ENCODE measurements at regions not wholly inside any gene's neighbourhood (a gene's known extent, or its start where the extent isn't known, plus 50 kb on each side); places are given as distances from the start of the nearest gene placed in this dataset.

DNA sequence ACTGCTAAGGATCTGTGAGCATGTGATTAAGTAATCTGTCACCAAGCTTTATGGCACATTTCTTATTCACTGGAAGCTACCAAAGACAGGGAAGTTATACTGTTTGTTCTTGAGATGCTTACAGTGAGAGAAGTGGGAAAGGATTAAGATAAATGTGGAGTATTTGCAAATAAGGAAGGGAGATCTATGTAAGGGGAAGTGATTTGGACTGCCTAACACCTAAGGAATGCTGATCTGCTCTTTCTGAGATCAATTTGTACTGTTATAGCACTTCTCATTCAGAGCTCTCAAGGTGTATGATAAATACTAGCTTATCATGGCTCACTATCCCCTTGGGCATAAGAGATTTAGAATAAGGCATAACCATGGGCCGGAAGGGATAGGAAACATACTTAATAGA, 80.0 kb upstream of the NTRK2 start:
- no peak for DNase-seq

DNA sequence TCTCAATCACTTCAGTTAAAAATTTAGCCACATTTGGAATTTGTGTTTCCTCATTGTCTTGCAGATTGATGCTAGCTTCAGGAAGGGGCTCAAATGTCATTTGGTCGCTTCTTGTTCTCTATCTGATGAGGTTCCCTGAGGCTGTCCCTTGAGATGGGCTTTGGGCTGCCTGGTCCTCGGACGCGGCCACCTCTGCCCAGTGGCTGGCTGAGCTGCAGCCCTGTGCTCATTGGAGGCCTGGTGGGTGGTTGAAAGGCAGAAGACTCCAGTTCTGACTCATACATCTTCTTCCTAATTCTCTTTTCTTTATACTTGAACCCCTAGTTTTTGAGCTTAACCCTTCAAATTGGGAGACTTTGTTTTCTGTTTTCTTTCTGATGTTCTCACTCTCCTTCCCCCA, 78.8 kb upstream of the NTRK2 start:
- no peak for DNase-seq

DNA sequence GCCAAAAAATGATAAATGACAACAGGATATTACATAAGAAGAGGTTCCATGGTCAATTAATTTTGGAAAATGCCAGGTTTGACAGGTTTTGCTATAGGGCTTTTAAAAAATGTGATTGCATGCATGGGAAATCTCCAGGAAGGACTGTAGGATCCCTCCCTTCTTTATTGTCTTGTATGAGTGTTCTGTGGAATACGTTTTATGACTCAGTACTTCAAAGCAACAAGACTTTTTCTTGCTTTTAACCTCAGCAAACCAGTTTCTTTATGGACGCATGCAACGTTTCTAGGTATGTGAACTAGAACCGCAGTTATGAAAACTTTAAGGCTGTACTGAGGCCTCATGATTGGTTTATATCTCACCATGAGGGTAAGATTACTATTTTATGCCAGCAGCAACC, 76.6 kb upstream of the NTRK2 start:
- DNase-seq: no peak

DNA sequence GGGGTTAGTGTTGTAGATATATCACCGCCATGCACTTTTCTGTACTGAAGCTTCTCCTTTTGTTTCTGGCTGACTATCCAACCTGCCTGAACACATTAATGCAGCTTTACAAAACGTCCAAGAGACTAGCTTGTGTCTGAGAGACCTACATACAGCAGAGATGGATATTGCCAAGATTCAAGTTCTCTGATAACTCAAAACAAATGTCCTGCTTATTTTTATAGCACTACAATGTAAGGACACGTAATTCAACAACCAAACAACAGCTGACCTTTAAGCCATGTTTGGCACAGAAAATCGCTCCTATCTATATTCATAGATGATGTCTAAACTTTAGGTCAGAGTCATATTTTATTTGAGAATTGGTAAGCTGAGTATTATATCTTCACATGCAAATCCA, 76.2 kb upstream of the NTRK2 start:
- peak; percentile 56 for DNase-seq

DNA sequence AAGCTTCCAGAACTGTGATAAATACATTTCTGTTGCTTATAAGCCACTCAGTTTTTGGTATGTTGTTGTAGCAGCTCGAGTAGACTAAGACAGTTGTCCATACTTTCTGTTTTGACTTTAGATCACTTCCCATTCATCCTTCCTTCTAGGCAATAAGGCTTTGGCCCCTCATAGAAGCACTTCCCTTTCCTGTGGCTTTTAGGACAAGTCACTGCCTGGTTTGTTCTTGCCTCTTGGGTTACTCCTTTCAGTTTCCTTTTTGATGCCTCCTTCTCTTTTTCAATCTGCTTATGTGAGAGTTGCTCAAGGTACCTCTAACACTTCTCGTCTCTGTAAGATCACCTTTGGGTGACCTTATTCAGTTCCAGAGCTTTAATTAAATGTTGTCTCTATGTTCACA, 72.4 kb upstream of the NTRK2 start:
- DNase-seq: no peak

DNA sequence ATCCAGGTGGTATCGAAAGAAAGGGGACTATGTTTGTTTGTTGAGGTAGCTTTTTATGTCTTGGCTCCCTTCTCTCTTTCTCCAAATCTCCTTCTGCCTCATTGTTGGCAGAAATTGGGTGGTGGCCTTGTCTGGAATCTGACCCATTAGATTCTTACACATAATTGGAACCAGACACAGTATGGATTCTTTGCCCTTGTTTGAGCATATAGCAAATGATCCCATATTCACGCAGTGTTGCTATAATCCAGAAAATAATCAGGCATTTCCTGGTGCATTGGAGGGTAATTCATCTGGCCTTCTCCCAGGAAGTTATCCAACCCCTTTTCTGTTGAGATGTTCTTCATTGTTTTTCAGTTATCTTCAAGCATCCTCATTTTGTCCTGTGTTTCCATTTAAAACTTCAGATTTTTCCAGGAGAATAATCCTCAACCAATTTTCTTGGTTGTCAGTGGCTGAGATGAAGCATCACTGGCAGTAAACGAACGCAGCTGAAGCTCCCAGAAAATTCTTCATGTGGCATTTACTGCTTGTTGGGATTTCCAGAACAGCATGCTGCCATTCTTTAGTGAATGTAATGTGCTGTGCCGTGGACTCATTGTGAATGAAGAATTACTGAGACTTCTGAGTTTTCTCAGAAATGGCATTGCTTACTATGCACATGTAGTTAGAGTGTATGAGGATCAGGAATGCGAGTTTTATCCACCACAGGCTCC, 70.5 kb upstream of the NTRK2 start:
- peak; percentile 61 for DNase-seq

DNA sequence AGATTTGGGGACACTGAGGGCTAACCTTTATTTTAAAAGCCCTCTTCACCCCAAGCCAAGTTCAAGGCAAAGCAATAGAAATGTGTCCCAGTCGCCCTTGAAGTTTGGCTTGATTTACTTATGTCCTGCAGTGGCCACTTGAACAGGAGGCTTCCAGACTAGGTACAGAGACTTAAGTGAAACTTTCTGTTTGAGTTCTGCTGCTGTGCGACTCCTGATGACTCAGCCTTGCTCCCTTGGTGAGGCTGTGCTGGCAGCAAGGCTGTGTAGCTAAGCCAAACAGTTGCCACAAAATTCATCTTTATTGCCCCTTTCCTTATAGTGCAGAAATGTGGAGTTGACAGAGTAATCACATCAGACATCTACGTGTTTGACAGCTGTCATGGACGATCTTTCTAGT, 68.8 kb upstream of the NTRK2 start:
- DNase-seq: no peak

DNA sequence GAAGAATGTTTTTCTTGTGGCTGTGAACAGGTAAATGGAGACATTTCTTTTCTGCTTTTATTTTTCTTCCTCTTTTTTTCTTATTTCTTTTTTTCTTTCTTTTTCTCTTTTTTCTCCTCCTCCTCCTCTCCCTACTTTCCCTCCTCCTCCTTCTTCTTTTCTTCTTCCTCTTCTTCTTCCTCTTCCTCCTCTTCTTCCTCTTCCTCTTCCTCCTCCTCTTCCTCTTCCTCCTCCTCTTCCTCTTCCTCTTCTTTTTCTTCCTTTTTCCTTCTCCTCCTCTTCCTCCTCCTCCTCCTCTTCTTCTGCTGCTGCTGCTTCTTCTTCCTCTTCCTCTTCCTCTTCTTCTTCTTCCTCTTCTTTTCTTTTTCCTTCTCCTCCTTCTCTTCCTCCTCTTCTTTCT, 65.3 kb upstream of the NTRK2 start:
- no peak for DNase-seq

DNA sequence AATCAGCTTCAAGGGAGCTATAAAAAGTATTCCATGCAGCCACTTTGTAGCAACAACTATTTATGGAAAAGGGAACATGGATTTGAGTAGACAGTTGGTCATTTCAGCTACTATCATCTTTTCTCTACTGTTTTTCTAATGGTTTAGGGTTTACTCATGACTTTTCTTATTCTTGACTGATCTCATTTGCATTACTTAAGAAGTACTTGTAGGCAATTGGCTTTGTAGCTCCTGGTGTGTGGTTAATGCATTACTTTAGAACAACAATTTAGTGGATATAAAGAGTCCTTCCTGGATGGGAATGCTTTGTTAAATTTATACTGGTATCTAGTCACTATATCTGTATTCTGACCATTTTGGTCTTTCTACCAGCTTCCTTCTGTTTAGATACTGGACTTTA, 59.8 kb upstream of the NTRK2 start:
- no peak for DNase-seq

DNA sequence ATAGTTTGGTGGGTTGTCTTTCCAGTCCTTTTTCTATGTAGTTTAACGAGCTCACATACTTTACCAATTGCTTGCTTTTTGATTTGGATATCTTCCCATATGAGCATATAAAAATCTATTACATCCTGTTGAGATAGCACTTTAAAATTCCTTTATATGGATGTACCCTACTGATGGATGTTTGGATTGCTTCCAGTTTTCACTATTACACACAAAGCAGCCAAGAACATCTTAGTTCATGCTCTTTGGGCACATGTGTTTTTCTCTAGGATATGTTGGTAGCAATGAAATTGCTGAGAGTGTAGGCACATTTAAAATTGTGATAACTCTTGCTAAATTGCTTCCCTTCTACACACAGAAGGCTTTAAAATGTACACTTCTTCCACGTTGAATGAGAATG, 56.1 kb upstream of the NTRK2 start:
- DNase-seq: no peak

DNA sequence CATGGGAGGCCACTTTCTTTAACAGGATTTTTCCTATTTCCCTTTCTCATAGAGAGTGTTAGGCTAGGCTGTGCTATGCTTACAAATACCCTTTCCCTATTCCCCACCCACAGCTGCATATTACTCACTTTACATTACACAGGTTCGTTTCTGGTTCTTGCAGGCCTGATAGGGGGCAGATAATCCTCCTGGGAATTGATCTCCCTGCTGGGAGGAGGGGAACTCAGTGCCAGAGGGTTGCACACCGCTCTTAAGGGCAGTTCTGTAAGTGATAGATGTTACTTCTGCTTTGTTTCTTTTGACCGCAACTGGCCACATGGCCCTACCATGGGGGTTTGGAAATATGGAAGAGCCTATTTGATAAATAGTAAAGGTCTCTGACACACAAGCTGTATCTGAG, 54.0 kb upstream of the NTRK2 start:
- no peak for DNase-seq

DNA sequence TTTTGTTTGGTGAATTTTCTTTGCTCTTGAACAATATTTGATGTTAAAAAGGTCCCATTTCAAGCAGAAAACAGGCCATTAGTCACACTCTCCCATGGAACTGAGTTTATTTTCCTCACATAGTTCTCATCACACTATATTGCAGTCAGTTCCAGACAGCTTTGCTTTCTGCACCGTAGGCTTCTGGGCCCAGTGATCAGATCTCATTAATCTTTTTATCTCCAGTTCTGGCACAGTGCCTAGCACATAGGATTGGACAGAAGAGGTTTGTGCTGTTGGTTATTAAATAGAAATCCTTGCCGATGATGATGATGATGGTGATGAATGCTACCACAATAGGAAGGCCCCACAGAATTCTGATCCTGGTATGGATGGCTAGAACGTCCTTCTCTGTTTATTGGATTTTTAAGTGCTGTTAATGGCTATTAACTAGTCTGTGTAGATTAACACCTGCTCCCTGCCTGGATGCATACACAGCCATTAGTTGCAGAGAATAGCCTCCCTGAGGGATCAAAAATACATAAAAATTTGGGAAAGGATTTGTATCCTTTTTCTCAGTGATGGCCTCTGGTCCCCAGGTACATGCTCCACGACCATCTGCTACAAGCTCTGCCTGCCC, 52.0 kb upstream of the NTRK2 start:
- no peak for DNase-seq

Data from skin of body (tissue), 1 donor.